GM19023 (cell line): ENCODE measurements at regions not wholly inside any gene's neighbourhood (a gene's known extent, or its start where the extent isn't known, plus 50 kb on each side); places are given as distances from the start of the nearest gene placed in this dataset.
"Not testable (repeated sequence)": the region's sequence is repeated elsewhere in the genome, so short reads cannot be mapped to it uniquely, and the experiment has no call there.

Experiments
- ATAC-seq: cut with Tn5 transposase; IDR thresholded peaks from one replicate; pipeline ENCODE4 v1.9.1; 2021; ENCODE audit warnings: mild to moderate bottlenecking, moderate library complexity; ENCODE audit not compliant: unreplicated experiment

GRCh38 chr20:40012026-40012425, 677.0 kb downstream of the MAFB start:
- not testable (repeated sequence) for ATAC-seq

GRCh38 chr20:40010483-40010882, 678.6 kb downstream of the MAFB start:
- ATAC-seq = no peak

- no peak for ATAC-seq
Observed at GRCh38 chr20:40009542-40009941, 679.5 kb downstream of the MAFB start.

- no peak for ATAC-seq
Observed at GRCh38 chr20:40008177-40008576, 680.9 kb downstream of the MAFB start.

- no peak for ATAC-seq
Observed at GRCh38 chr20:40006168-40006860, 682.7 kb downstream of the MAFB start.

- ATAC-seq = not testable (repeated sequence)
Observed at GRCh38 chr20:40004092-40004491, 684.9 kb downstream of the MAFB start.

GRCh38 chr20:39993742-39994141, 695.3 kb downstream of the MAFB start:
- ATAC-seq = no peak

GRCh38 chr20:39990692-39991091, 698.3 kb downstream of the MAFB start:
- no peak for ATAC-seq

- ATAC-seq = no peak
Observed at GRCh38 chr20:39988991-39989390, 700.0 kb downstream of the MAFB start.

GRCh38 chr20:39986173-39986904, 702.7 kb downstream of the MAFB start:
- no peak for ATAC-seq

GRCh38 chr20:39985271-39985827, 703.7 kb downstream of the MAFB start:
- no peak for ATAC-seq

GRCh38 chr20:39983655-39984054, 705.4 kb downstream of the MAFB start:
- no peak for ATAC-seq

- no peak for ATAC-seq
Observed at GRCh38 chr20:39983183-39983582, 705.9 kb downstream of the MAFB start.

- no peak for ATAC-seq
Observed at GRCh38 chr20:39974966-39975501, 714.0 kb downstream of the MAFB start.

GRCh38 chr20:39968495-39968894, 720.5 kb downstream of the MAFB start:
- no peak for ATAC-seq

GRCh38 chr20:39967806-39968205, 721.2 kb downstream of the MAFB start:
- no peak for ATAC-seq

- no peak for ATAC-seq
Observed at GRCh38 chr20:39961637-39962244, 727.3 kb downstream of the MAFB start.

- ATAC-seq = no peak
Observed at GRCh38 chr20:39960522-39961428, 728.3 kb downstream of the MAFB start.

- ATAC-seq = not testable (repeated sequence)
Observed at GRCh38 chr20:39957911-39958310, 731.1 kb downstream of the MAFB start.

GRCh38 chr20:39954621-39955020, 734.4 kb downstream of the MAFB start:
- ATAC-seq = no peak
